CD4-positive, alpha-beta T cell treated with Interleukin-12 subunit alpha and Interleukin-12 subunit beta, for 1 hour (primary cell): ENCODE measurements at regions not wholly inside any gene's neighbourhood (a gene's known extent, or its start where the extent isn't known, plus 50 kb on each side); places are given as distances from the start of the nearest gene placed in this dataset.

Experiments used
- DNase-seq: peaks from one replicate; pipeline ENCODE4 v3.0.0-alpha.2; 2020

- no peak for DNase-seq
Measured at GRCh38 chr9:1713841-1714240, 301.3 kb upstream of the SMARCA2 start.

GRCh38 chr9:1717882-1718281 is 297.3 kb upstream of the SMARCA2 start:
- DNase-seq: no peak

GRCh38 chr9:1718836-1719235 is 296.3 kb upstream of the SMARCA2 start:
- no peak for DNase-seq

GRCh38 chr9:1721196-1721595 is 294.0 kb upstream of the SMARCA2 start:
- no peak for DNase-seq

GRCh38 chr9:1722404-1722803 is 292.7 kb upstream of the SMARCA2 start:
- DNase-seq: no peak

- DNase-seq: no peak
Measured at GRCh38 chr9:1723522-1724015, 291.6 kb upstream of the SMARCA2 start.

GRCh38 chr9:1726993-1727759 is 288.0 kb upstream of the SMARCA2 start:
- peak; percentile 13 for DNase-seq

- DNase-seq: no peak
Measured at GRCh38 chr9:1729631-1730030, 285.5 kb upstream of the SMARCA2 start.

GRCh38 chr9:1732670-1733069 is 282.5 kb upstream of the SMARCA2 start:
- no peak for DNase-seq

- no peak for DNase-seq
Measured at GRCh38 chr9:1738511-1739100, 276.5 kb upstream of the SMARCA2 start.

- no peak for DNase-seq
Measured at GRCh38 chr9:1743121-1743960, 271.8 kb upstream of the SMARCA2 start.

- DNase-seq: no peak
Measured at GRCh38 chr9:1745980-1746379, 269.2 kb upstream of the SMARCA2 start.

- no peak for DNase-seq
Measured at GRCh38 chr9:1747417-1747967, 267.7 kb upstream of the SMARCA2 start.

GRCh38 chr9:1748407-1748806 is 266.7 kb upstream of the SMARCA2 start:
- no peak for DNase-seq

- DNase-seq: no peak
Measured at GRCh38 chr9:1757186-1757585, 258.0 kb upstream of the SMARCA2 start.

GRCh38 chr9:1759009-1759408 is 256.1 kb upstream of the SMARCA2 start:
- DNase-seq: no peak

- no peak for DNase-seq
Measured at GRCh38 chr9:1759771-1760300, 255.3 kb upstream of the SMARCA2 start.

- no peak for DNase-seq
Measured at GRCh38 chr9:1761807-1762206, 253.3 kb upstream of the SMARCA2 start.

GRCh38 chr9:1766042-1766441 is 249.1 kb upstream of the SMARCA2 start:
- DNase-seq: no peak

- DNase-seq: no peak
Measured at GRCh38 chr9:1768561-1768960, 246.6 kb upstream of the SMARCA2 start.

GRCh38 chr9:1771094-1771789 is 243.9 kb upstream of the SMARCA2 start:
- DNase-seq: no peak

GRCh38 chr9:1775230-1775629 is 239.9 kb upstream of the SMARCA2 start:
- DNase-seq: no peak
